ENCODE measurements at regions not wholly inside any gene's neighbourhood (a gene's known extent, or its start where the extent isn't known, plus 50 kb on each side); places are given as distances from the start of the nearest gene placed in this dataset.

GRCh38 chr6:91337967-91338366, 751.1 kb upstream of the MAP3K7 start:
- no peak overlapping the region for H3K4me3 ChIP-seq
- POLR2A ChIA-PET: interaction anchor here (0.6 kb wide), 1 partner anchor 97 kb away, joined by 3 read pairs; no protein-coding TSS in a partner anchor
- ATAC-seq: no peak
- SMC1A ChIA-PET (ENCODE audit: uncharacterized antibody, unreplicated experiment): interaction anchor here (0.7 to 1.0 kb wide), 3 partner anchors 10 to 280 kb away, joined by 3 to 4 read pairs (median 3); no protein-coding TSS in a partner anchor
- no peaks in the 10 kb centered on the region for H3K27me3 ChIP-seq (replicated peaks in 1 of 2; ENCODE audit: control insufficient read depth in 2 of 2, insufficient read depth in 2 of 2, low read length in 1 of 2)
- RAD21 ChIA-PET (ENCODE audit: unreplicated experiment): no interaction called here
- H3K27ac ChIP-seq (ENCODE audit: control insufficient read depth, insufficient read depth): no peak overlapping the region
- H3K79me2 ChIP-seq (ENCODE audit: control insufficient read depth, insufficient read depth, low read length): no peaks in the 10 kb centered on the region
- in situ Hi-C loops (cut with MboI) (no loop called here), intact Hi-C loops (cut with micrococcal nuclease; ENCODE audit: unreplicated experiment) (no loop called here)
- no peak overlapping the region for H3K9ac ChIP-seq (ENCODE audit: control insufficient read depth, insufficient read depth, low read length)
- H3K4me2 ChIP-seq (ENCODE audit: control insufficient read depth, insufficient read depth): no peak overlapping the region
- no peak for DNase-seq (ENCODE audit: low read depth, low spot score)
- no peak overlapping the region for H2AFZ ChIP-seq (ENCODE audit: control insufficient read depth, low read depth, low read length)
- H3K36me3 ChIP-seq (ENCODE audit: control insufficient read depth in 2 of 2, insufficient read depth in 2 of 2, low read length in 1 of 2): no peaks in the 10 kb centered on the region
- CTCF ChIA-PET: interaction anchor here (0.6 to 1.7 kb wide), 4 partner anchors 9 to 127 kb away, joined by 3 to 6 read pairs (median 4); no protein-coding TSS in a partner anchor
- no TSS peak for BruUV-seq (replicated peaks)
- H3K4me1 ChIP-seq (ENCODE audit: control insufficient read depth, insufficient read depth, low read length): no peaks in the 10 kb centered on the region
- WGBS (ENCODE audit: insufficient coverage, insufficient replicate concordance, low lambda C conversion rate, missing lambda C conversion rate): 29% methylated on average over 4 of the region's 4 CpGs
- TF ChIP-seq MLLT1 (IDR thresholded peaks at IDR 0.05) (no peak), CTCF (IDR thresholded peaks at IDR 0.05 in 2 of 3, conservative IDR thresholded peaks at IDR 0.05 in 1 of 3; ENCODE audit: control insufficient read depth in 2 of 3, extremely low read depth in 1 of 3, insufficient read depth in 1 of 3, low read depth in 3 of 3, low read length in 3 of 3) (0 out of 6 replicates have a peak, but pooled peaks of 2 of the 3 experiments have one; percentile 14 to 18), NR2C1 (IDR thresholded peaks at IDR 0.05) (peak; percentile 46; the same call in 1 of the 2 replicates), EP300 (IDR thresholded peaks at IDR 0.05; ENCODE audit: borderline replicate concordance in 1 of 2, control insufficient read depth in 1 of 2, low read depth in 2 of 2, low read length in 2 of 2) (no peak), NRF1 (conservative IDR thresholded peaks at IDR 0.05; ENCODE audit: low read depth, low read length) (no peak)
- no peaks in the 10 kb centered on the region for H4K20me1 ChIP-seq (ENCODE audit: control insufficient read depth, insufficient read depth)
- FAIRE-seq: no peak
- H3K9me3 ChIP-seq (replicated peaks; ENCODE audit: control insufficient read depth, insufficient read depth, low read length): no peaks in the 10 kb centered on the region

Data from GM12878 (cell line).